CD14-positive monocyte (primary cell): ENCODE measurements at regions not wholly inside any gene's neighbourhood (a gene's known extent, or its start where the extent isn't known, plus 50 kb on each side); places are given as distances from the start of the nearest gene placed in this dataset.
A peak's percentile ranks its signal among the peaks of the same experiment; 100 is the strongest.

ENCODE experiments used
- DNase-seq, 3 donors: peaks; one replicate each; pipeline ENCODE4 v3.0.0-alpha.2; 2011 to 2022
- H2AFZ ChIP-seq: 2 replicates; pipeline ENCODE4 v1.6.0; 2012; ENCODE audit warnings: mild to moderate bottlenecking, low read depth, low read length, inconsistent platforms; ENCODE audit not compliant: insufficient read depth, poor library complexity, severe bottlenecking
- H3K27ac ChIP-seq, 2 donors: 1 replicate in 1 of 2; 2 replicates in 1 of 2; pipeline ENCODE4 v1.5.1; 2012 to 2013; ENCODE audit warnings: low read length in 2 of 2, control low read depth in 1 of 2, inconsistent platforms in 1 of 2, low read depth in 1 of 2, mild to moderate bottlenecking in 1 of 2
- H3K27me3 ChIP-seq, 2 donors: one replicate each; pipeline versions ENCODE4 v1.6.0 to v1.6.1; 2011 to 2013; ENCODE audit warnings: low read length in 2 of 2; ENCODE audit not compliant: control insufficient read depth in 2 of 2, insufficient read depth in 2 of 2
- H3K36me3 ChIP-seq, 2 donors: replicated peaks in 1 of 2; 1 replicate in 1 of 2; 2 replicates in 1 of 2; pipeline versions ENCODE4 v1.5.1 to v1.6.1; 2012 to 2013; ENCODE audit warnings: low read length in 2 of 2, control low read depth in 1 of 2, inconsistent platforms in 1 of 2, mild to moderate bottlenecking in 1 of 2; ENCODE audit not compliant: insufficient read depth in 2 of 2, control insufficient read depth in 1 of 2
- H3K4me1 ChIP-seq, 2 donors: 1 replicate in 1 of 2; 2 replicates in 1 of 2; pipeline versions ENCODE4 v1.5.1 to v1.6.1; 2012 to 2013; ENCODE audit warnings: low read length in 2 of 2, control low read depth in 1 of 2, inconsistent platforms in 1 of 2, mild to moderate bottlenecking in 1 of 2, moderate library complexity in 1 of 2; ENCODE audit not compliant: insufficient read depth in 2 of 2, control insufficient read depth in 1 of 2
- H3K4me2 ChIP-seq: replicated peaks from 2 replicates; pipeline ENCODE3; 2012; ENCODE audit warnings: low read length, moderate library complexity, mild to moderate bottlenecking; ENCODE audit not compliant: poor library complexity, severe bottlenecking; ENCODE audit errors: extremely low read depth
- H3K4me3 ChIP-seq, 3 experiments: fragments of 200-600 bp in 1 of 3; sonication (generic) in 1 of 3; replicated peaks in 1 of 3; 1 replicate in 2 of 3; 2 replicates in 1 of 3; pipeline ENCODE4 v1.5.1; 2011 to 2013; ENCODE audit warnings: low read length in 3 of 3, mild to moderate bottlenecking in 3 of 3, control low read depth in 2 of 3, low read depth in 2 of 3, inconsistent platforms in 1 of 3, moderate library complexity in 1 of 3
- H3K79me2 ChIP-seq: 2 replicates; pipeline ENCODE4 v1.6.0; 2012; ENCODE audit warnings: mild to moderate bottlenecking, control low read depth, inconsistent platforms, low read length, moderate library complexity; ENCODE audit not compliant: insufficient read depth
- H3K9ac ChIP-seq: 2 replicates; pipeline ENCODE4 v1.6.0; 2017; ENCODE audit warnings: low read length, mild to moderate bottlenecking; ENCODE audit not compliant: insufficient read depth, poor library complexity, severe bottlenecking
- H3K9me3 ChIP-seq, 2 donors: replicated peaks in 1 of 2; 1 replicate in 1 of 2; 2 replicates in 1 of 2; pipeline versions ENCODE4 v1.5.1 to v1.6.1; 2012 to 2013; ENCODE audit warnings: low read length in 2 of 2, control low read depth in 1 of 2; ENCODE audit not compliant: control insufficient read depth in 1 of 2, insufficient read depth in 1 of 2
- H4K20me1 ChIP-seq: 2 replicates; pipeline ENCODE4 v1.6.0; 2012; ENCODE audit warnings: mild to moderate bottlenecking, low read length, control low read depth, moderate library complexity; ENCODE audit not compliant: insufficient read depth
- H3K27ac Mint-ChIP-seq, 7 donors: one replicate each; pipeline ENCODE4 v1.8.0; 2020; ENCODE audit warnings: mild to moderate bottlenecking in 7 of 7, mixed read lengths in 7 of 7, moderate library complexity in 6 of 7, inconsistent platforms in 2 of 7
- H3K27me3 Mint-ChIP-seq, 3 donors: one replicate each; pipeline ENCODE4 v1.8.0; 2021 to 2022; ENCODE audit warnings: low read depth in 3 of 3, mild to moderate bottlenecking in 3 of 3, mixed read lengths in 3 of 3, moderate library complexity in 3 of 3, inconsistent platforms in 1 of 3
- H3K36me3 Mint-ChIP-seq, 2 donors: one replicate each; pipeline ENCODE4 v1.8.0; 2020; ENCODE audit warnings: mixed read lengths in 2 of 2, inconsistent platforms in 1 of 2, mild to moderate bottlenecking in 1 of 2
- H3K4me1 Mint-ChIP-seq: one replicate; pipeline ENCODE4 v1.8.0; 2020; ENCODE audit warnings: mild to moderate bottlenecking, mixed read lengths
- H3K4me3 Mint-ChIP-seq, 2 donors: one replicate each; pipeline ENCODE4 v1.8.0; 2020; ENCODE audit warnings: mild to moderate bottlenecking in 2 of 2, mixed read lengths in 2 of 2, moderate library complexity in 1 of 2
- H3K9me3 Mint-ChIP-seq, 7 donors: one replicate each; pipeline ENCODE4 v1.8.0; 2020 to 2022; ENCODE audit warnings: mixed read lengths in 7 of 7, mild to moderate bottlenecking in 6 of 7, moderate library complexity in 6 of 7, inconsistent platforms in 2 of 7
- CTCF ChIP-seq: fragments of 200-600 bp; IDR thresholded peaks from one replicate; pipeline ENCODE4 v1.8.0; 2022; ENCODE audit warnings: antibody characterized with exemption, mild to moderate bottlenecking
- WGBS: methylation state at CpG from one replicate; pipeline ENCODE4 v1.1.5; 2013; ENCODE audit warnings: missing lambda C conversion rate; ENCODE audit not compliant: insufficient coverage; 5-methylcytosine and 5-hydroxymethylcytosine counted together
- intact Hi-C, 2 donors: fragments of 100-400 bp; cut with micrococcal nuclease; formaldehyde crosslinking; loops; one replicate each; pipeline versions ENCODE4 v1.15.0 to v1.15.1; 2023

DNA sequence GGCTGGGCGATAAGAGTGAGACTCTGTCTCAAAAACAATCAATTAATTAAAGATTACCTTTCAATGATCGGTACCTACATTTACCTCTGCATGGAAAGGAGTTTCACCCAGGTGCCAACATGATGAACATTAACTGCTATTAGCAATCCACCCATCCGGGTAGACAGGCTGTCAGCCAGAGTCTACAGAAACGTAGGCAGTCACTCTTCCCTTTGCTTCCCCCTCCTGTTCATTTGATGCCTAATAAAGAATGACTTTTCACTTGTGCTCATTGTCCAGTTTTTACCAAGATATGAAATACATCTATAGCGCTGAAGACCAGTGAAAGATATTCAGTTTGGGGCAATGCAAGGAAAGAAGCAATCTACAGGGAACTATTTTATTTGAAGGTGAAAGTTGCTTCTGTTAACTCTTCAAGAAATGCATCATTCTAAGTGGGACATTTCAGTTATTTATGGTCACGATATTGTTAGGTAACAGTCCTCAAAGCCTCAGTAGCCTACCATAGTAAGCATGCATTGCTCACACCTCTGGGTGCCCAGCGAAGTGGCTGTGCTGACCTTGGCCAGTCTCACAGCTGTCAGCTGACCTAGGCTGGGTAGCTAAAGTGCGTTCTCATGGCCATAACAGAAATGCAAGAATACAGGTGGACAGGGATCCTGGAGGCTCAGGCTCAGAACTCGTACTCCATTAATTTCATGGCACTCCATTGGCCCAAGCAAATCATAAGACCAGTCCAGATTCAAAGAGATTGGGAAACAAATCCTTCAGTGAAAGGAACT is 87.2 kb upstream of the DMRT1 start:
- no peak overlapping the region for H3K27ac ChIP-seq
- Mint-ChIP-seq H3K36me3 (no peaks in the 10 kb centered on the region), H3K27ac (no peak overlapping the region), H3K4me3 (no peak overlapping the region), H3K9me3 (no peaks in the 10 kb centered on the region), H3K4me1 (peaks cover 77% of the 10 kb centered on the region), H3K27me3 (peaks cover 0 to 7% (median 2%) of the 10 kb centered on the region in 3 donors)
- no peaks in the 10 kb centered on the region for H3K27me3 ChIP-seq
- intact Hi-C loops: loop anchor here in 1 of 2 donors (5.0 kb wide), 1 partner anchor 47 kb away; no protein-coding TSS in a partner anchor
- H3K79me2 ChIP-seq: no peaks in the 10 kb centered on the region
- no peak overlapping the region for H2AFZ ChIP-seq
- H3K4me1 ChIP-seq: peaks cover 42 to 69% of the 10 kb centered on the region in 2 donors
- H4K20me1 ChIP-seq: no peaks in the 10 kb centered on the region
- DNase-seq: no peak
- no peak overlapping the region for H3K4me2 ChIP-seq
- H3K4me3 ChIP-seq: no peak overlapping the region
- no peaks in the 10 kb centered on the region for H3K36me3 ChIP-seq
- no peaks in the 10 kb centered on the region for H3K9me3 ChIP-seq
- H3K9ac ChIP-seq: no peak overlapping the region
- WGBS: 82% methylated on average over 6 of the region's 9 CpGs
- no peak for TF ChIP-seq CTCF

DNA sequence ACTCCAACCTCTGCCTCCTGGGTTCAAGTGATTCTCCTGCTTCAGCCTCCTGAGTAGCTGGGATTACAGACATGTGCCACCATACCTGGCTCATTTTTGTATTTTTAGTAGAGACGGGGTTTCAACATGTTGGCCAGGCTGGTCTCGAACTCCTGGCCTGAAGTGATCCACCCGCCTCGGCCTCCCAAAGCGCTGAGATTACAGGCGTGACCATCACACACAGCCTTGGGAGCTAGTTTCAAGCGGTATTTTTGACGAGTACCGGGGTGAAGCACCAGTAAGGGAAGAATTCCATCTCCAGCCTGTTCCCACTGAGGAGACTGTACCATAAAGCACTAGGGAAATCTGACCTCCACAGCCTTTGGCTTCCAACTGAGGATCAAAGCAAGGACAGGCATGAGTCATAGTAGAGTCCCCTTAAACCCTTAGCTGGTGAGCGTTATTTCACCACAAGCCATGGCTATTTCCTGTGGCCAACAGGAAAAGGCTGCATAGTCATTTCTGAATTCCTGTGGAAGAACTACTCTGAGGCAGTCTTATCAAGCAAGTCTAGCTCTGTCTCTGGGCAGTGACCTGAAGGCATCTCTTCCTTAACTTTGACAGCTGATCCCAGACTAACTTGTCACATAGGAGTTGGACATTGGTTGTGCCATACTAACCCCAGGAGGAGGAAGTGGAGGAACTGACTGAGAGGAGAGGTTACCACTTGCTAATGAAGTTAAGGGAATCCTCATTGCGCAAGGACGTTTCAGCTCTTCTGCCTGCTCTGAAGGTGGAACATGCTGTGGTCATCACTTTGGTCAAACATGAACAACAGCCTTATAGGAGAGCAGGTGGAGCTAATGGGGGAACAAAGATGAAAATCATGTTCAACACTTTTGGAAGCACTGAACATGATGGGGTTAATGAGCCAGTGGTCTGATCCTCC is 85.8 kb upstream of the DMRT1 start:
- no peak for TF ChIP-seq CTCF
- peak overlapping the region in 1 of 2 donors; percentile 57 for H3K4me3 Mint-ChIP-seq
- H4K20me1 ChIP-seq: no peaks in the 10 kb centered on the region
- peaks cover 0 to 6% (median 2%) of the 10 kb centered on the region in 3 donors for H3K27me3 Mint-ChIP-seq
- no peaks in the 10 kb centered on the region for H3K27me3 ChIP-seq
- H3K4me2 ChIP-seq: peak overlapping the region; percentile 40
- peak overlapping the region; percentile 29 for H2AFZ ChIP-seq
- no peak overlapping the region for H3K9ac ChIP-seq
- no peaks in the 10 kb centered on the region for H3K79me2 ChIP-seq
- H3K9me3 ChIP-seq: no peaks in the 10 kb centered on the region
- WGBS: 47% methylated on average over 7 of the region's 12 CpGs
- no peaks in the 10 kb centered on the region for H3K36me3 ChIP-seq
- peak overlapping the region in 1 of 3 experiments; percentile 44 for H3K4me3 ChIP-seq
- H3K36me3 Mint-ChIP-seq: no peaks in the 10 kb centered on the region
- H3K27ac Mint-ChIP-seq: peak overlapping the region; percentile 40 to 84 (median 76)
- H3K27ac ChIP-seq: peak overlapping the region in 1 of 2 donors; percentile 61
- H3K9me3 Mint-ChIP-seq: no peaks in the 10 kb centered on the region
- peaks cover 28 to 55% of the 10 kb centered on the region in 2 donors for H3K4me1 ChIP-seq
- peak; percentile 58 to 91 (median 75) for DNase-seq
- intact Hi-C loops: no loop called here
- H3K4me1 Mint-ChIP-seq: peaks cover 67% of the 10 kb centered on the region
